GM23338 (cell line): ENCODE measurements at regions not wholly inside any gene's neighbourhood (a gene's known extent, or its start where the extent isn't known, plus 50 kb on each side); places are given as distances from the start of the nearest gene placed in this dataset.

Source experiments
- ATAC-seq: fragments of 200-7000 bp; cut with Tn5 transposase; 3 replicates; pipeline ENCODE4 v1.9.1; 2020
- DNase-seq: peaks from one replicate; pipeline ENCODE4 v3.0.0-alpha.2; 2015; ENCODE audit warnings: low spot score
- H2AFZ ChIP-seq: fragments of 200-600 bp; sonication (generic); 2 replicates; pipeline ENCODE4 v1.8.0; 2016; ENCODE audit warnings: antibody characterized with exemption, mild to moderate bottlenecking, moderate library complexity
- H3F3A ChIP-seq: fragments of 200-600 bp; sonication (generic); replicated peaks from 2 replicates; pipeline ENCODE4 v1.8.0; 2017; ENCODE audit warnings: antibody characterized with exemption, mixed run types, low read depth
- H3K27ac ChIP-seq: fragments of 200-600 bp; sonication (generic); 2 replicates; pipeline ENCODE4 v1.6.1; 2016; ENCODE audit warnings: low read depth
- H3K27me3 ChIP-seq: fragments of 200-600 bp; sonication (generic); 2 replicates; pipeline ENCODE4 v1.8.0; 2016; ENCODE audit warnings: mild to moderate bottlenecking, mixed run types, moderate library complexity; ENCODE audit not compliant: insufficient read depth
- H3K36me3 ChIP-seq: fragments of 200-600 bp; sonication (generic); 2 replicates; pipeline ENCODE4 v1.8.0; 2016; ENCODE audit warnings: mild to moderate bottlenecking; ENCODE audit not compliant: insufficient read depth
- H3K4me1 ChIP-seq: fragments of 200-600 bp; sonication (generic); 2 replicates; pipeline ENCODE4 v1.8.0; 2016; ENCODE audit warnings: mild to moderate bottlenecking, moderate library complexity; ENCODE audit not compliant: insufficient read depth
- H3K4me2 ChIP-seq: fragments of 200-600 bp; sonication (generic); 2 replicates; pipeline ENCODE4 v1.7.1; 2017; ENCODE audit warnings: mixed run types
- H3K4me3 ChIP-seq: fragments of 200-600 bp; sonication (generic); 2 replicates; pipeline ENCODE4 v1.6.1; 2016; ENCODE audit warnings: mixed run types
- H3K79me2 ChIP-seq: fragments of 200-600 bp; sonication (generic); replicated peaks from 2 replicates; pipeline ENCODE4 v1.8.0; 2017; ENCODE audit warnings: mild to moderate bottlenecking; ENCODE audit not compliant: insufficient read depth
- H3K9me2 ChIP-seq: fragments of 200-600 bp; sonication (generic); 2 replicates; pipeline ENCODE4 v1.8.0; 2017; ENCODE audit not compliant: insufficient read depth
- H4K20me1 ChIP-seq: fragments of 200-600 bp; sonication (generic); replicated peaks from 2 replicates; pipeline ENCODE4 v1.8.0; 2017; ENCODE audit warnings: mild to moderate bottlenecking; ENCODE audit not compliant: insufficient read depth
- H3K27ac Mint-ChIP-seq: 2 replicates; pipeline ENCODE4 v1.8.0; 2020; ENCODE audit warnings: inconsistent platforms, mild to moderate bottlenecking, moderate library complexity, mixed read lengths
- H3K27me3 Mint-ChIP-seq: 3 replicates; pipeline ENCODE4 v1.8.0; 2022; ENCODE audit warnings: low read depth, mild to moderate bottlenecking, moderate library complexity, mixed read lengths, inconsistent platforms; ENCODE audit not compliant: insufficient read depth, poor library complexity
- H3K36me3 Mint-ChIP-seq: 3 replicates; pipeline ENCODE4 v1.8.0; 2021; ENCODE audit warnings: low read depth, mild to moderate bottlenecking, inconsistent platforms, moderate library complexity, mixed read lengths
- H3K4me1 Mint-ChIP-seq: 3 replicates; pipeline ENCODE4 v1.8.0; 2020; ENCODE audit warnings: mild to moderate bottlenecking, inconsistent platforms, mixed read lengths
- H3K4me3 Mint-ChIP-seq: 3 replicates; pipeline ENCODE4 v1.8.0; 2021; ENCODE audit warnings: moderate library complexity, mild to moderate bottlenecking, inconsistent platforms, mixed read lengths
- H3K9me3 Mint-ChIP-seq: 3 replicates; pipeline ENCODE4 v1.8.0; 2020; ENCODE audit warnings: moderate library complexity, mild to moderate bottlenecking, inconsistent platforms, mixed read lengths
- CREB1 ChIP-seq: fragments of 250-450 bp; sonication (Bioruptor Pico); IDR thresholded peaks from 2 replicates; pipeline ENCODE4 v1.5.0; 2020; ENCODE audit warnings: low read depth, mild to moderate bottlenecking, moderate library complexity
- CTCF ChIP-seq, 2 experiments: fragments of 200-600 bp in 1 of 2; sonication (generic) in 1 of 2; conservative IDR thresholded peaks; 2 replicates each; pipeline versions ENCODE4 v1.5.1 to v1.6.1; 2016 to 2017; ENCODE audit warnings: antibody characterized with exemption in 2 of 2, low read depth in 2 of 2, mild to moderate bottlenecking in 2 of 2, moderate library complexity in 1 of 2
- ETS1 ChIP-seq: IDR thresholded peaks from 2 replicates; pipeline ENCODE4 v1.6.1; 2016; ENCODE audit warnings: antibody characterized with exemption
- EZH2 ChIP-seq: fragments of 200-600 bp; sonication (generic); IDR thresholded peaks from one replicate; pipeline ENCODE4 v1.8.0; 2017; ENCODE audit warnings: antibody characterized with exemption, mild to moderate bottlenecking, low read depth; ENCODE audit not compliant: unreplicated experiment
- EZH2phosphoT487 ChIP-seq: fragments of 200-600 bp; sonication (generic); IDR thresholded peaks from one replicate; pipeline ENCODE4 v1.8.1; 2018; ENCODE audit warnings: antibody characterized with exemption; ENCODE audit not compliant: unreplicated experiment
- JUNB ChIP-seq: IDR thresholded peaks from one replicate; pipeline ENCODE4 v1.6.1; 2016; ENCODE audit warnings: antibody characterized with exemption; ENCODE audit not compliant: unreplicated experiment
- NANOG ChIP-seq: IDR thresholded peaks from 2 replicates; pipeline ENCODE4 v1.6.1; 2016; ENCODE audit warnings: antibody characterized with exemption, borderline replicate concordance
- POLR2AphosphoS5 ChIP-seq: IDR thresholded peaks from 2 replicates; pipeline ENCODE4 v1.6.1; 2016; ENCODE audit warnings: antibody characterized with exemption, low read depth
- STAT1 ChIP-seq: IDR thresholded peaks from one replicate; pipeline ENCODE4 v1.6.1; 2016; ENCODE audit warnings: antibody characterized with exemption; ENCODE audit not compliant: unreplicated experiment
- ZNF331 ChIP-seq: fragments of 250-450 bp; sonication (Bioruptor Pico); IDR thresholded peaks from 2 replicates; pipeline ENCODE4 v1.5.0; 2020; ENCODE audit warnings: low read depth, mild to moderate bottlenecking, moderate library complexity
- TF ChIP-seq, protein P1 (sequence below): IDR thresholded peaks from one replicate; pipeline ENCODE4 v1.6.1; 2018; ENCODE audit warnings: antibody characterized with exemption; ENCODE audit not compliant: unreplicated experiment

GRCh38 chrX:40496728-40497127, 84.0 kb upstream of the ATP6AP2 start:
- Histone ChIP-seq H3K4me3 (no peak overlapping the region), H3K79me2 (no peaks in the 10 kb centered on the region), H3K27me3 (no peaks in the 10 kb centered on the region), H3K27ac (no peak overlapping the region), H3K9me2 (no peaks in the 10 kb centered on the region), H4K20me1 (no peaks in the 10 kb centered on the region), H3K4me1 (peaks cover 7% of the 10 kb centered on the region; the same call in 1 of the 2 replicates), H3F3A (no peaks in the 10 kb centered on the region), H3K4me2 (no peak overlapping the region), H3K36me3 (no peaks in the 10 kb centered on the region), H2AFZ (no peak overlapping the region)
- peak; percentile 86 for ATAC-seq
- Mint-ChIP-seq H3K27ac (no peak overlapping the region), H3K9me3 (no peaks in the 10 kb centered on the region), H3K36me3 (no peaks in the 10 kb centered on the region), H3K27me3 (peaks cover 5% of the 10 kb centered on the region), H3K4me3 (no peak overlapping the region), H3K4me1 (peaks cover 12% of the 10 kb centered on the region)
- peak; percentile 22 to 26; a peak in 2 of 4 replicates for TF ChIP-seq CTCF (conservative IDR thresholded peaks at IDR 0.05; ENCODE audit: low read depth in 2 of 2)
- no peak for TF ChIP-seq EZH2
- no peak for TF ChIP-seq JUNB
- peak; percentile 59 for DNase-seq

GRCh38 chrX:40495659-40496058, 85.1 kb upstream of the ATP6AP2 start:
- no peaks in the 10 kb centered on the region for H3K36me3 ChIP-seq
- Mint-ChIP-seq H3K4me1 (peaks cover 12% of the 10 kb centered on the region), H3K27me3 (peaks cover 5% of the 10 kb centered on the region), H3K36me3 (no peaks in the 10 kb centered on the region), H3K4me3 (no peak overlapping the region), H3K27ac (no peak overlapping the region), H3K9me3 (no peaks in the 10 kb centered on the region)
- no peak for DNase-seq
- no peaks in the 10 kb centered on the region for H3K9me2 ChIP-seq
- H3K79me2 ChIP-seq, result no peaks in the 10 kb centered on the region
- no peaks in the 10 kb centered on the region for H4K20me1 ChIP-seq
- ATAC-seq, result no peak
- H2AFZ ChIP-seq, result no peak overlapping the region
- peak; percentile 80 for TF ChIP-seq ZNF331 (CRISPR knock-in tag)
- TF ChIP-seq POLR2AphosphoS5, result no peak
- peaks cover 7% of the 10 kb centered on the region; the same call in 1 of the 2 replicates for H3K4me1 ChIP-seq
- no peak overlapping the region for H3K4me2 ChIP-seq
- no peak overlapping the region for H3K4me3 ChIP-seq
- H3K27ac ChIP-seq, result no peak overlapping the region
- H3F3A ChIP-seq, result no peaks in the 10 kb centered on the region
- H3K27me3 ChIP-seq, result no peaks in the 10 kb centered on the region

DNA sequence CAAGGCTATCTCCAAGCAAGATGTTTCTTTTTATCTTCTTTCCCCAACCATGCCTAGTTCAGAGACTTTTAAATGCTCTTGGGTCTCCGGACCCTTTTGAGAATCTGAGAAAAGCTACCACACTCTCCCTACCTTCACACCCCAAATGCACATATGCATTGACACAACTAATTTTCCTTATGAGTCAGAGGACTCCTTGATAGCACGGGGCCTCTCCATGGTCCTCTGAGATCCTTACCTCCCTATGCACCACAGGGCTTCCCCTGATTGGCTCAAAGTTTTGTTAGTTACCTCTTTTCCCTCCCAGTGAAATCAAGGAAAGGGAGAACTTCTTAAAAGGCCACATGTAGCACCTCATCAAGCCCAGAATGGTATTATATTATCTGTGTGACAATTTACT, 86.8 kb upstream of the ATP6AP2 start:
- H3K4me1 Mint-ChIP-seq, result peaks cover 17% of the 10 kb centered on the region
- H3K4me1 ChIP-seq, result peaks cover 7% of the 10 kb centered on the region; the same call in 1 of the 2 replicates
- H4K20me1 ChIP-seq, result no peaks in the 10 kb centered on the region
- no peak overlapping the region for H3K27ac ChIP-seq
- no peaks in the 10 kb centered on the region for H3K9me3 Mint-ChIP-seq
- no peaks in the 10 kb centered on the region for H3F3A ChIP-seq
- H3K27me3 ChIP-seq, result no peaks in the 10 kb centered on the region
- H3K9me2 ChIP-seq, result no peaks in the 10 kb centered on the region
- H3K79me2 ChIP-seq, result no peaks in the 10 kb centered on the region
- H3K36me3 ChIP-seq, result no peaks in the 10 kb centered on the region
- H3K4me2 ChIP-seq, result no peak overlapping the region
- DNase-seq, result no peak
- H2AFZ ChIP-seq, result no peak overlapping the region
- no peak for ATAC-seq
- H3K4me3 ChIP-seq, result no peak overlapping the region
- H3K4me3 Mint-ChIP-seq, result no peak overlapping the region
- no peaks in the 10 kb centered on the region for H3K36me3 Mint-ChIP-seq
- no peak overlapping the region for H3K27ac Mint-ChIP-seq
- H3K27me3 Mint-ChIP-seq, result peaks cover 2% of the 10 kb centered on the region
- TF ChIP-seq CTCF (conservative IDR thresholded peaks at IDR 0.05; ENCODE audit: low read depth in 2 of 2), result no peak
- TF ChIP-seq ETS1, result no peak
- TF ChIP-seq JUNB, result no peak
- TF ChIP-seq CREB1, result no peak
- TF ChIP-seq NANOG, result no peak
- TF ChIP-seq ZNF331 (CRISPR knock-in tag), result no peak
- TF ChIP-seq EZH2, result no peak
- TF ChIP-seq EZH2phosphoT487, result no peak
- TF ChIP-seq, protein P1, sequence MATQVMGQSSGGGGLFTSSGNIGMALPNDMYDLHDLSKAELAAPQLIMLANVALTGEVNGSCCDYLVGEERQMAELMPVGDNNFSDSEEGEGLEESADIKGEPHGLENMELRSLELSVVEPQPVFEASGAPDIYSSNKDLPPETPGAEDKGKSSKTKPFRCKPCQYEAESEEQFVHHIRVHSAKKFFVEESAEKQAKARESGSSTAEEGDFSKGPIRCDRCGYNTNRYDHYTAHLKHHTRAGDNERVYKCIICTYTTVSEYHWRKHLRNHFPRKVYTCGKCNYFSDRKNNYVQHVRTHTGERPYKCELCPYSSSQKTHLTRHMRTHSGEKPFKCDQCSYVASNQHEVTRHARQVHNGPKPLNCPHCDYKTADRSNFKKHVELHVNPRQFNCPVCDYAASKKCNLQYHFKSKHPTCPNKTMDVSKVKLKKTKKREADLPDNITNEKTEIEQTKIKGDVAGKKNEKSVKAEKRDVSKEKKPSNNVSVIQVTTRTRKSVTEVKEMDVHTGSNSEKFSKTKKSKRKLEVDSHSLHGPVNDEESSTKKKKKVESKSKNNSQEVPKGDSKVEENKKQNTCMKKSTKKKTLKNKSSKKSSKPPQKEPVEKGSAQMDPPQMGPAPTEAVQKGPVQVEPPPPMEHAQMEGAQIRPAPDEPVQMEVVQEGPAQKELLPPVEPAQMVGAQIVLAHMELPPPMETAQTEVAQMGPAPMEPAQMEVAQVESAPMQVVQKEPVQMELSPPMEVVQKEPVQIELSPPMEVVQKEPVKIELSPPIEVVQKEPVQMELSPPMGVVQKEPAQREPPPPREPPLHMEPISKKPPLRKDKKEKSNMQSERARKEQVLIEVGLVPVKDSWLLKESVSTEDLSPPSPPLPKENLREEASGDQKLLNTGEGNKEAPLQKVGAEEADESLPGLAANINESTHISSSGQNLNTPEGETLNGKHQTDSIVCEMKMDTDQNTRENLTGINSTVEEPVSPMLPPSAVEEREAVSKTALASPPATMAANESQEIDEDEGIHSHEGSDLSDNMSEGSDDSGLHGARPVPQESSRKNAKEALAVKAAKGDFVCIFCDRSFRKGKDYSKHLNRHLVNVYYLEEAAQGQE, result no peak
- no peak for TF ChIP-seq STAT1
- TF ChIP-seq POLR2AphosphoS5, result no peak
